HG02981 (cell line): ENCODE measurements at regions not wholly inside any gene's neighbourhood (a gene's known extent, or its start where the extent isn't known, plus 50 kb on each side); places are given as distances from the start of the nearest gene placed in this dataset.

ENCODE experiments used
- ATAC-seq: cut with Tn5 transposase; IDR thresholded peaks from one replicate; pipeline ENCODE4 v1.9.1; 2021; ENCODE audit warnings: mild to moderate bottlenecking, moderate library complexity; ENCODE audit not compliant: unreplicated experiment

DNA sequence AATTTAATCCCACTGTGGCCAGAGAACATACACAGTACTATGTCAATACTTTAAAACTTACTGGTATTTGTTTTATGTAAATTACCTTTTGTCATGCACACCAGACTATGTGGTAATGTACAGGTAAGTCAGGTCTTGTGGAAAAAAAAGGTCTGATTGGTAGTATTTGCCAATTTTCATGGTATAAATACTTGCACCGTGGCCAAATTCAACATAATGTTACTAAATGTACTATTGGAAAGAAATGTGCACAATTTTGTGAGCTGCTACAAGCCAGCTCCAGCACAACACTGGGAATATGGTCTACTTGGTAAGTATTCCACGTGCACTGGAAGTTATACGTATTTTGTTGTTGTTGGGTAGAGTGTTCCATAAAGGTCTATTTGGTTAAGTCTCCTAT, 392.5 kb downstream of the RPS24 start:
- no peak for ATAC-seq

DNA sequence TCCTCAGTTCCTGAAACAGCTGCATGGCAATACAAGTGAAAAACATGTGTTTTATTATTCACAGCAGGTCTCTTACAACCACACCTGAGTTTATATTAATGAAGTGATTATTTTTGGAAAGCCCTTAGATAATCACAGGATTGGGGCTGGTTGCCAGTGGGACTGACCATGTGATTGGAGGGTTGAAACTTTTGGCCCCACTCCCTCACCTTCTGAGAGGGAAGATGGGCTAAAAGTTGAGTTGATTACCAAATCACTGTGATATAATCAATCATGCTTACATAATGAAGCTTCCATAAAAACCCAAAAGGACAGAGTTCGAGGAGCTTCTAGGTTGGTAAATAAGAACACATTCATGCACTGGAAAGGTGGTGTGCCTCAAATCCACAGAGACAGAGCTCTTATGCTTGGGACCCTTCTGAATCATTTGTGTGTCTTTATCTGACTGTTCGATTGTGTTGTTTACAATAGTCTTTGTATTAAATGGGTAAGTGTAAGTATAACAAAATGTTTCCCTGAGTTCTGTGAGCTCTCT, 393.9 kb downstream of the RPS24 start:
- no peak for ATAC-seq

DNA sequence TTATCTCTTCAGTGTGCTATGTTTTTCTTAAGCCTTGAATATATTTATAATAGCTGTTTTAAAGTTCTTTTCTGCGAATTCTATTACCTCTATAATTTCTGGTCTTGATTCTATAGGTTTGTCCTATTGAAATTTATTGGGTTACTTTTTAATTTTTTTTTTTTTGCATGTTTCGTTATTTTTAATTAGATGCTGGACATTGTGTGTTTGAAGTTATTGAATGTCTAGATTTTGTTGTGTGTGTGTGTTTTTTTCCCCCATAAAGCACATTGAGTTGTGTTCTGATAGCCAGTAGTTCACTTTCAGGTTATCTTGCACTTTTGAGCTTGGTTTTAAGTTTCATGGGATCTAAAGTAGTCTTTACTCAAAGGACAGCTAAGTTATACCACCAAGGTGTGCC, 394.9 kb downstream of the RPS24 start:
- ATAC-seq: no peak

DNA sequence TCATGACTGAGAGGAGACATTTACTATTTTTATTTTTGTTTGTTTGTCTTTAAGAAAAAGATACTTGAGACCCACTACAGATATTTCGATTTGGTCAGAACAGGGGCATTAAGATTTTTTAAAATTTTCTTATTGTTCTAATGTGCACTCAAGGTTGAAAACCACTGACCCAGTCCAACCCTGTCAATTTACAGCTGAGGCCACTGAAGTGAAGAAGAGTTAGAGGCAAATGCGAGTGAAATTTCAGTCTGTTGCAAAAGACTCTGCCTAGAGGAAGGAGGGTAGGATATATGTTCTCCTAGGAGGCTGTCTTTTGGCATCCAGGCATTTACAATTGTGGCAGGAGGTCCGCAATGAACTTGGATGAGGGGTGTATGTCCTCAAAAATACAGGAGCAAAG, 396.3 kb downstream of the RPS24 start:
- ATAC-seq: no peak

DNA sequence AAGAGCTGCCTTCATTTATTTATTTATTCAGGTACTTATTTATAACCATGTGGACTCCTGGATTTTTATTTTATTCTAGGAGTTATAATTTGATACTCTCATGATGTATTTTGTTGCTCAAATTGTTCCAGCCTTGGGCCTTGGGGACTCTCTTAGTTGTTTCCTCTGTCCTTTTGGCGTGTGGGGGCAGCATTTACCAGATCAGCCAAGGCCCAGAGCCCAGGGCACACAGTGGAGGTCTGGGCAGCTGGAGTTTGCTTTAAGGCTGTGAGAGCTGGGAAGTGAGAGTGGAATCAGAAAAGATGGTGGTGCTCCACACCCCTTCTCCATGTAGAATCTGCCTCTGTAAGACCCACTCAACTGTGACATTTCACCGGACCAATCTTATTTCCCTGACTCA, 398.9 kb downstream of the RPS24 start:
- no peak for ATAC-seq

DNA sequence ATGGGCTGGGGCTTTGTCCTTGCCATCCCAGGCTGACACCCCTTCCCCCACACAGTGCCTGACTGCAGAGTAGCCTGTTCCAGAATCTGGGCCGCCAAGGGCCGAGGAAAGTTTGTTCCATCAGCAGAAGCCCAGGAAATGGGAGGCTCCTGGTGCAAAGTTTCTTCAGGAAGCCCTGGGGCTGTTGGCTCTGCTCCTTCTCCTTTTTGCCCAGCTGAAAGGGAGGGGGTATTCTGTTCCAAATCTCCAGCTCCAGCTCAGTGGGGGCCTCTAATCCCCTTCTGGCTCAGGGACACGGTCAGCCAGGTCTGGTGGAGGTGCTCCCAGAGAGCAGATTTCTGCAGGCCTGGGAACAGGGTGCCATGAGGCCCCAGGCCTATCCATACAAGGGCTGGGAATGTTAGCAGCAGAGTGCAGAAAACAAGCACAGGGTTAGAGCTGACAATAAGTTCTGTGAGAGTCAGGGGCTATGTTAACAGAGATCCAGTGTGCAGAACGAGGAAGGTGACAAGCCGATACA, 399.5 kb downstream of the RPS24 start:
- ATAC-seq: no peak

DNA sequence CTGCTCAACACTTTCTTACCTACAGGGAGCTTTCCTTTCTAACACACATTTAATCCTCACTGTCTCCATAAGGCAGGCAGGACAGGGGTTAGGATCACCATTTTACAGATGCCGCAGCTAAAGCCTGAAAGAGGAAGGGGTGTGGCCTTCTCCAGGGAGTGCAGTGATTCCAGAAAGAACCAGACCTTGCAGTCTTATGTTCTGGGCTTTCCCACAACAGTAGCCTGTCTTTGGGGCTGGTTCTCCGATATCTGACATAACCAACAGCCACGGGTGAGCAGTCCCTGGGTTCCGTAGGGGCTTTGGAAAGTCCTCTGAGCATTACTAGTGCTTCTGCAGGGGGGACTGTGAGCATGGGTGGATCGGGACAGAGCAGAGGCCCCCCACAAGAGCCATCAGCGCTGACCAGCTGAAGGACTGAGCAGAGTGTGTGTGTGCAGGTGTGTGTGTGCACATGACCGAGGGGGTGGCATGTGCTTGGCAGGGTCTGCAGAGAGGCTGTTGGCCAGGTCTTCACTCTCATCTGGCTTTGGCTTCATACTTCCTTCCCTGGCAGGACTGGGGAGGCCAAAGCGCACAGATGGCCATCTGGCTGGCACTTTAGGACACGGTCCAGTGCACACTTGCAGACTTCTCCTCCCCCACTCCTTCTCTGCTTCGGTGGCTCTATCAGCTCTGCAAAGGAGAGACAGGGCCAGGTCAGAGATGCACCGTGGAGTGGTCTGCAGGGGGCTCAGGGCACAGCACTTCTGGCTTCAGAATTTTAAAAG, 400.3 kb downstream of the RPS24 start:
- no peak for ATAC-seq

DNA sequence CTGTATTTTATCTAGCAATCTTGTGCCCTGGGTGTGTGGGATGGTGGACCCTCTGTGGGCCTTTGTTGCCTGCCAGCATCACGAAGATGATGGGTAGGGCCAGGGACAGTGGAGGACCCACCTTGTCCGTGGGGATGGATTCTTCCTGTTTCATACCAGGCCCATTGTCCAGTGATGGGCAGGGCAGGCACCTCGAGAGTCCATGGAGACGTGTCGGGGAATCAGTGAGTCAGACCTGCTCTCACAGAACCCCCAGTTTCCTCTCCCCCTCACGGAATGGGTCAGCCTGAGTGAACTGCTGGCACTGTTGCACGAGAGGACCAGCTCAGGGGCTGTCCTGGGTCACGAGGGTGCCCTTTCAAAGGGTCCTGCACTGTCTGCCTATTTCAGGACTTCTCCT, 401.2 kb downstream of the RPS24 start:
- ATAC-seq: no peak

DNA sequence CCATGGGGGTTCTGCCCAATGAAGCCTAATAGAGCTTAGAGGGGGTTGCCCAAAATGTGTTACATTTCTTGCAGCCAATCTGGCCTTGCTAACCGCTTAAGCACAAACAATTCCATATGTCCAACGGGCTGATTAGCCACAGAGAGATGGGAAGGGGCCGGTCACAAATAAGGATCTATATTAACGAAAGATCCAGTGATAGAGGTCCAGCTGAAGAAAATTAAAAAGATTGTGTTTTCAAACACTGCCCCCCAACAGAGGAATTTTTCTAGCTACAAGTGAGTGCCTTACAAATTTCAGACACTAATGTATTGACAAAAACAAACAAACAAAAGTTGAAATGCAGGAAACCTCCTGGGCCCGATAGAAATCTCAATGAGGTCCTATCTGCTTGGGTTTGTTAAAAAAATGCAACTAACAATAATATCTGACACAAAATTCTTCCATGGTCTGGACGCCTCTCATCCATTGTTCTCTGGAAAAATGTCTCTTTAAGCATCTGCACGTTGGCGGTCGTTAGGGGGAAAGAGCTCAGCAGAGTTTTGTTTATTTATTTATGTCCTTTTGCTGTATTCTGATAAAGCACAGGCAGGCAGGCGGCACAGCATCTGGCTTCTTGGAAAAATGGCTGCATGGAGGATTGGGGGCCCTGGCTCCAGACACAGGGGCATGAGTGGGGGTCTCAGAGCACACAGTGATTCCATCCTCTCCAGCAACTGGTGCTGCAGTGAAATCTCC, 402.0 kb downstream of the RPS24 start:
- ATAC-seq: no peak

DNA sequence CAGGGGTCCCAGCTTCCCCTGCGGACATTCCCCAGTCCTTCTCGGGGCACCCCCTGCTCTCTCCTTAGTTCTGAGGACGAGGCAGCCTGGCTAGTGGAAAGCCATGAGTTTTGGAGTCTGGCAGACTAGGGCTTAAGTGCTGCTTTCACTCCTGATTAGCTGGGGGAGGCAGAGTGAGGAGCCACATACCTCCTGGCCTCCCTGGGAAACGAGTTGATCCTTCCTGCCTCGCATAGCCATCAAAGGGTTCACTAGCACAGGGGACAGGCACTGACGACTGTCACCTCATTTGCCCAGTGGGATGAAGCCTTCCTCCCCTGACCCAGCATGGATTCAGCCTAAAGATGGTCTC, 402.5 kb downstream of the RPS24 start:
- no peak for ATAC-seq

DNA sequence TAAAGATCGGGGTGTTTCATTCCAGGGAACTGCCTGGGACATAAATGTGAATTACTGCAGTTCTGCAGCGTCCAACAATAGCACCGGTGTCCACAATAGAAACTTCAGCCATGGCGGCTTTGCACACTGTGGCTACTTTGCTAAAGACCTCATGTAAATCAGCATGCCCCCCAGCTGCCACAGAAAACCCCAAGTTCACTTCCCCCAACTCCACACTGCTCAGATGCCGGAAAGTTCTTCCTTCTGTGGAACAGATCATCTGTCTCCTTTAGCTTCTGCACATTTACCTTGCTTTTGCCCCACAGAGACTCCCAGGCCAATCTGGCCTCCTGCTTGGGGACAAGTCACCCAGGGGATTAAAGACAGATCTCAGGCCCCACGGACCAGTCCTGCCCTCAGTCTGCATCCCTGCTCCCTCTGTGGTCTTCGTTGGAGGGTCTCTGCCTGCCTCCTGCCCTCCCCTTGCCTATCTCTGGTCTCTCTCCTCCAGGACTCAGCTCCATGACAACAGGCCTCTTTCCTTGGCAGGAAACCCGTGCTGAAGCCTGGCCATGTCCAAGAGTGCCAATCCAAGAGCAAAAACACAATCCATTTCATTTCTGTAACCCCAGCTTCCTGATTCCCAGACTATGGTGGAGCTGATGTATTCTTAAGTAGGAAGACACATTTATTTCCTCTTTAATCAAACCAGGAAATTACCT, 403.2 kb downstream of the RPS24 start:
- no peak for ATAC-seq

DNA sequence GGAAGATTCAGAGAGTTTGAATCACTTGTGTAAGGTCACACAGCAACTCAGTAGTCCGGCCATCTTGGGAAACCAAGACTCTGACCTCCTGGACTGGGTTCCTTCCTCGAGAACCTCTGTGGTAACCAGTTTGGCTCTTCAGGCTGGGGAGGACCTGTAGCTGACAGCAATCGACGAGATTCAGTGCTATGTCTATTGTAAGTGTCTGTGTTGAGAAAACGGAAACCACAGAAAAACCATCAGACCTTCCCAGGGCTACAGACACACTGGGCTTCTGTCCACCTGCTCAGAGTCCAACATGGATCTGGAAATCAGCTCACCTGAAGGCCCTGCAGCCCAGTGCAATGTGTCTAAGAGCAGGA, 403.7 kb downstream of the RPS24 start:
- no peak for ATAC-seq

DNA sequence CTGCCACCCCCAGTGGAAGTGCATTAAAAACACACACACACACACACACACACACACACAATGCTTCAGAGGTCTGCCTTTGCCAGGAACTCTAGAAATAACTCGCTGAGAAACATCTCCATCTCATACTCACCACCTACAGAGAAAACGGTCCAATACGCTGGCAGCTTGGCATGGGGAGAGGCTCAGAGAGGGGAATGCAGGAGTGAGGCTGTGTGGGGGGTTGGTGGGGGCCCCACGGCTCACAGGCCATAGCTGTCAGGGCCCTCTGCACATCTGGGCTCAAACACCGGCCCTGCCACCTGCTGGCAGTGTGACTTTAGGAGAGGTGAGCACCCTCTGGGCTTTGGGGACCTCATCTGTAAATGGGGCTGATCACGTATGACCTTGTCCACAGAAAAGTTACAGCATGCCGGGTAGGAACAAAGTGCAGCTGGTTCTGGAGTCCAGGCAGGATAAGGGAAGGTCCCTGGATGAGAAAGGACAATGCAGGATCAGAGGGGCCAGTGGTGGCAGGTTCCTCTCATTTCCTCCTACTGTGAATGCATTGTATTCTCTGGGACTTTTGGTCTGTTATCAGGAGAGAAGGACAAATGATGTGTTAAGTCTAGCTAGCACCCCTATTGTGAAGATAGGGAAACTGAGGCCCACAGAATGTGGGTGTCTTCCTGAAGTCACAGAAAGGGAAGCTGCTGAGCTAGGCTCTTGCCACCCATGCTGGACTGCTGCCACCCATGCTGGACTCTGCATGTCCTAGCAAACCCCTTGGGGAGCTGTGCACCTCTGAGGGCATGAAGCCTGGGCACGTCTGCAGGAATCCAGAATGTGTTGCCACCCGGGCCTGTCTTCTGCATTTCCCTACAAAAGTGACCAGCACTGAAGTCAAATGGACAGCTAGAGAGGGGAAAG, 404.6 kb downstream of the RPS24 start:
- ATAC-seq: no peak

DNA sequence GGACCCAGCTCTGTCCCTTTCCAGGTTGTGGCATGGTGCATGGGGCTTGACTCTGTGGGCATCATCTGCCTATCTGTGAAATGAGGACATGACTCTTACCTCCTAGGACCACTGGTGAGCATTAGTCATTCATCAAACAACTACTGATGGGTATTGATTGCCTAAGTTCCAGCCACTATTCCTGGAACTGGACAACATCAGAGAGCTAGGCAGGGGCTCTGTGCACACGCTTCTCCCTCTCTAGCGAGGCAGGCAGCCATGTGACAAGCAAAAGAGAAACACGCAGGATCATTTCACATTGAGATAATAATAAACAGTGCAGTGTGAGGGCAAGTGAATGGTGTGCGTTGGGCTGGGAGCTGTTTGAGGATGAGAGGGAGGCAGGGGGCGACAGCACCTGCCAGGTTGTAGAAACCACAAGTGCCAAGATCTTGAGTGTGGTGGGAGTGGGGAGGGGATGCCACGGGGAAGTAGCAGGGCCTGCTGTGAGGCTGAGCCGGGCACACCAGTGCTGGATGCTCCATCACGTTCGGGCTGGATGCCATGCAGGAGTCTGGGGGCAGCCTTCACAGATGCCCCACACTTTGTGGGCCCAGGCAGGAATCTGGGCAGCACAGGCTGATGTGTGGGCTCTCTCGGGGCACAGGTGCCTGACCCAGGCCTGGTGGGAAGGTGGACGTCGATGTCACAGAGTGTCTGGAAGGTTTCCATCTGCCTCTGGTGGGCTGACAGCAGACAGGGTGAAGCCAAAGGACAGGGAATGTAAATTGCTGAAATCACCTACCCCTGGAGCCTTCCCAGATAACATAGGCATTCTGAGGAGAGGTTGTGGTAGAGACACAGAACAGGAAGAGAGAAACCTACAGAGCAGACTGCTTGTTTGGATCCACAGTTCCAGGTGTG, 405.5 kb downstream of the RPS24 start:
- no peak for ATAC-seq

DNA sequence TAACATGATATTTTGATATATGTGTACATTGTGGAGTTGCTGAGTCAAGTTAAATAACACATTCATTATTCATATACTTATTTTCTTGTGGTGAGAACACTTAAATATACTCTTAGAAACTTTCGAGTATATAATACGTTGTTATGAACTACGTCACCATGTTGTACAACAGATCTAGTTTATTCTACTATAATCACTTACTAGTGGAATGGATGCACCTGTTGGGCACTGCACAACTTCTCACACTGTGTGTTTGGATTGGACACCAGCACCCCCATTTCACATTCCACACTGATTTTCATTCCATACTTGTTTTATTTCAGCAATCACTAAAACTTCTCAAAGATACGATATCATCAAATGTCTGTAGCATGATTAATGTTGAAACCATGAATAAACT, 407.3 kb downstream of the RPS24 start:
- ATAC-seq: no peak

DNA sequence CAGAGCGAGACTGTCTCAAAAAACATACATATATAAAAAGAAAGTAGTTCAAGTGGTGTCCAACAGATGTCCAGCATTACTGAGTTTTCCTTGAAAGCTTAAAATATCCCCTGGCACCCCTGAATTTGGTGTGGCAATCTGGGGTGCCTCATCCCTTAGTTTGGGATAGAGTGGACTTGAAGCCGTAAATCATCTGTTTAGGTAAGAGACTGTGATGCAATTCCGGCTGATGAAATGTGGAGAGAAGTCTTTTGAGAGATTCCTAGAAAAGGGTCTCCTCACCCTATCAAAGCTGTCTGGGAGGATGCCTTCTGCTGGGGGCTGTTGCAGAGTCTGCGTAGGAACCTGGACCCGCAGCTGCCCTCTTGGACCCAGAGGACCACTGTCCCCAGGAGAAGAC, 408.0 kb downstream of the RPS24 start:
- no peak for ATAC-seq

DNA sequence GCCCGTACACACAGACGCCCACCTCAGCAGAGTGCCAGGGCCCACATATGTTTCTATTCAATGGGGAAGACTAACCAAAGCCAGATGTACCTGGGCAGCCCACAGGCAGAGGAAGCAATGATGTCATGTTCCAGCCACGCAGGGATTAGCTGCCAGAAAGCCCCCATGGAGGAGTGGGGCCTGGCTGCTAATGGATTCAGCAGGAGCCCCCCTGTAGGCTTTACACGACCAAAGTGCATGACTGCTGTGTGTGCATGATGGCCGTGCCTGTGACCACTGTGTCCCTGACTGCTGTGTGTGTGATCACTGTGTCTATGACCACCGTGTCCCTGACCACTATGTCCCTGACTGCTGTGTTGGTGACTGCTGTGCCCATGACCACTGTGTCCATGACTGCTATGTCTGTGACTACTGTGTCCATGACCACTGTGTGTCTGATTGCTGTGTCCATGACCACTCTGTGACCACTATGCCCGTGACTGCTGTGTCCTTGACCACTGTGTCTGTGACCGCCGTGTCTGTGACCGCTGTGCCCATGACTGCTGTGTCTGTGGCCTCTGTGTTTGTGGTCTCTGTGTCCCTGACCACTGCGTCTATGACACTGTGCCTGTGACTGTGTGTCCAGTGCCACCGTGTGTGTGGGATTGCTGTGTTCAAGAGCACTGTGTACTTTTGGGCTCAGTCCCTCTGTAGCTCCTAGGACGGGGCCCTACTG, 409.3 kb downstream of the RPS24 start:
- ATAC-seq: no peak

DNA sequence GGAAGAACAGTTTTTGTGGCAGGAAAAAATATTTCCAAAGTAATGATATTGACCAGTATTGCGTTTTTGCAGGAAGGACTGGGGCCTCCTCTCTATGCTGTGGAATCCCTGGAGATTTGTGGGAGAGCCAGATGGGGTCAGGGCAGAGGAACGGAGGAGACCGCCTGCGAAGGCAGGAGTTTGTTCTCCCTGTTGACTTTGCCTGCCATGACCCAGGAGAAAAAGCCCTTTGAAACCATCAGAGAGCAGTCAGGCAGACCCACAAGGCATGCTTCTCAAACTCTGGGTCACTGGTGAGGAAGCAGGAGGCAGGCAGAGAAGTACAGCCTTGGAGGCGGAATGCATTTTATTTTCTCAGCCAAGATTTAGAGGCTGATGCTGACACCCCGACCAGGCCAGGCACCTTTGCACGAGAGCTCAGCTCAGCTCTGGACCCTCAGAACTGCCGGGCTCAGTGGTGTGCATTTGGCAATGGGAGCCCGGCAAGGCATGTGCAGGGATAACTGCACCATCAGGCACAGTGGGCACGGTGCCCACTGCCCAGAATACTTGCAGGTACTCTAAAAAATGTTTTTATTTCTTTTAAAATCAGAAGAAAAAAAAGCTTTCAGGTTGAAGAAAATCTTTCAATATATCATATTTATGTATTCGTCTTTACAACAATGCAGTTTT, 410.4 kb downstream of the RPS24 start:
- ATAC-seq: no peak
